Panc1 (cell line): ENCODE measurements at regions not wholly inside any gene's neighbourhood (a gene's known extent, or its start where the extent isn't known, plus 50 kb on each side); places are given as distances from the start of the nearest gene placed in this dataset.

ENCODE experiments used
- ATAC-seq: fragments of 200-7000 bp; cut with Tn5 transposase; 2 replicates; pipeline ENCODE4 v1.9.1; 2020; ENCODE audit warnings: mild to moderate bottlenecking, moderate library complexity
- BruUV-seq: library from RNA; stranded (reverse); fragments of 400-500 nt; replicated peaks from 2 replicates; lab custom pipeline; 2021; lab: Mats Ljungman, UMichigan
- CTCF ChIA-PET: fragments of 300-600 bp; sonication (Branson Sonifier 250); formaldehyde crosslinking; loops from one replicate; lab custom pipeline; 2022; ENCODE audit warnings: antibody characterized with exemption; lab: Charles Lee
- POLR2A ChIA-PET: fragments of 300-600 bp; sonication (Branson Sonifier 250); formaldehyde crosslinking; loops from one replicate; lab custom pipeline; 2022; ENCODE audit warnings: antibody characterized with exemption; lab: Charles Lee
- DNase-seq: peaks from one replicate; pipeline ENCODE4 v3.0.0-alpha.2; 2010; ENCODE audit warnings: low read depth, low spot score
- H3K27ac ChIP-seq: 2 replicates; pipeline ENCODE4 v1.5.1; 2011; ENCODE audit warnings: mild to moderate bottlenecking, low read length, inconsistent platforms
- H3K27me3 ChIP-seq: fragments of 200-500 bp; sonication (Bioruptor generic); 2 replicates; pipeline ENCODE4 v1.6.0; 2014; ENCODE audit warnings: low read length, inconsistent platforms; ENCODE audit not compliant: control insufficient read depth, insufficient read depth
- H3K36me3 ChIP-seq: fragments of 200-500 bp; sonication (Bioruptor generic); 2 replicates; pipeline ENCODE4 v1.5.1; 2014; ENCODE audit warnings: inconsistent platforms, mild to moderate bottlenecking, low read length, moderate library complexity; ENCODE audit not compliant: control insufficient read depth, insufficient read depth
- H3K4me1 ChIP-seq: 2 replicates; pipeline ENCODE4 v1.5.1; 2011; ENCODE audit warnings: inconsistent platforms, mild to moderate bottlenecking, low read length, moderate library complexity; ENCODE audit not compliant: control insufficient read depth, insufficient read depth
- H3K4me3 ChIP-seq, 2 experiments: 2 replicates each; pipeline ENCODE4 v1.5.1; 2011 to 2012; ENCODE audit warnings: low read depth in 2 of 2, low read length in 2 of 2, mild to moderate bottlenecking in 2 of 2, inconsistent platforms in 1 of 2, moderate library complexity in 1 of 2
- H3K9me3 ChIP-seq: fragments of 200-500 bp; sonication (Bioruptor generic); 2 replicates; pipeline ENCODE4 v1.5.1; 2014; ENCODE audit warnings: low read depth, mild to moderate bottlenecking, inconsistent platforms, low read length, moderate library complexity; ENCODE audit not compliant: control insufficient read depth, insufficient read depth
- POLR2AphosphoS5 ChIP-seq: IDR thresholded peaks from 2 replicates; pipeline ENCODE4 v1.6.1; 2012; ENCODE audit warnings: mild to moderate bottlenecking, low read depth, low read length, moderate library complexity
- SIN3A ChIP-seq: IDR thresholded peaks from 2 replicates; pipeline ENCODE4 v1.6.1; 2012; ENCODE audit warnings: low read depth, mild to moderate bottlenecking, low read length, moderate library complexity, borderline replicate concordance; ENCODE audit not compliant: insufficient read depth
- TCF7L2 ChIP-seq: IDR thresholded peaks from 2 replicates; pipeline ENCODE4 v1.6.1; 2011; ENCODE audit warnings: mild to moderate bottlenecking, low read depth, low read length, inconsistent platforms
- in situ Hi-C: cut with HindIII; loops from 2 replicates; pipeline ENCODE4 v1.10.0; 2016; ENCODE audit warnings: low sequenced_read_pairs, low pct_unique_long_range_greater_than_20kb
- intact Hi-C: fragments of 100-400 bp; cut with micrococcal nuclease; formaldehyde crosslinking; loops from one replicate; pipeline ENCODE4 v1.10.0; 2022; ENCODE audit not compliant: unreplicated experiment
- TF ChIP-seq, protein P1 (sequence below): fragments of 450-650 bp; IDR thresholded peaks from 2 replicates; pipeline ENCODE4 v1.5.1; 2017; ENCODE audit warnings: mild to moderate bottlenecking
- TF ChIP-seq, protein P2 (sequence below), 2 experiments: IDR thresholded peaks; 2 replicates each; pipeline ENCODE4 v1.6.1; 2011 to 2012; ENCODE audit warnings: low read depth in 2 of 2, control low read depth in 1 of 2, low read length in 1 of 2, mild to moderate bottlenecking in 1 of 2, moderate library complexity in 1 of 2; ENCODE audit not compliant: insufficient read depth in 1 of 2

DNA sequence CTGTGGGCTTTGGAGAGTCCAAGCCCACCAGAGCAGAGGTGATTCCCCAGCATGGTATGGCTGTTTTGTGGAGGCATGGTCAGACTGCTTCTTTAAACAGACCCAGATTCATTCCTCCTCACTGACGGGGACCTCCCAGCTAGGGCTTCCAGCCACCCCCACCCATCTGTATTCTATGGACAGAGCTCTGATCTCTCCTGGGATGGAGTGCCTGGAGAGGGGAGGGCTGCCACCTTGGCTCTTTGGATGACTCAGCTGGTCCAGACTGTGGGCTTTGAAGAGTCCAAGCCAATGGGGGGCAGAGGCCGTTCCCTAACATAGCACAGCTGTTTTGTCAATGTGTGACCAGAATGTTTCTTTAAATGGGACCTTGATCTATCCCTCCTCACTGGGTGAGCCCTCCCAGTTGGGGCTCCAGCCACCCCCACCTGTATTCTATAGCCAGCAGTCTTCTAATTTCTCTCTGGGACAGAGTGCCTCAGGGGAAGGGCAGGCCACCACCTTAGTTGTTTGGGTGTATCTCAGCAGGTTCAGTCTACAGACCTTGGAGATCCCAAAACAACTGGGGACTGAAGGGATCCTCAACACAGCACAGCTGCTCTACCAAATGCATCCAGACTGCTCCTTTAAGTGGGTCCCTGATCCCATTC lies 122.0 kb upstream of the OSTN start:
- intact Hi-C loops: no loop called here
- CTCF ChIA-PET: no interaction called here
- in situ Hi-C loops: no loop called here
- H3K4me1 ChIP-seq: no peaks in the 10 kb centered on the region
- H3K36me3 ChIP-seq: no peaks in the 10 kb centered on the region
- no peaks in the 10 kb centered on the region; the same call in 1 of the 2 replicates for H3K9me3 ChIP-seq
- POLR2A ChIA-PET: no interaction called here
- H3K27ac ChIP-seq: no peak overlapping the region
- ATAC-seq (no peak), DNase-seq (no peak)
- no peak overlapping the region for H3K4me3 ChIP-seq
- H3K27me3 ChIP-seq: no peaks in the 10 kb centered on the region
- BruUV-seq: no TSS peak
- no peak for TF ChIP-seq TCF7L2
- TF ChIP-seq POLR2AphosphoS5: no peak
- no peak for TF ChIP-seq SIN3A
- TF ChIP-seq, protein P1, sequence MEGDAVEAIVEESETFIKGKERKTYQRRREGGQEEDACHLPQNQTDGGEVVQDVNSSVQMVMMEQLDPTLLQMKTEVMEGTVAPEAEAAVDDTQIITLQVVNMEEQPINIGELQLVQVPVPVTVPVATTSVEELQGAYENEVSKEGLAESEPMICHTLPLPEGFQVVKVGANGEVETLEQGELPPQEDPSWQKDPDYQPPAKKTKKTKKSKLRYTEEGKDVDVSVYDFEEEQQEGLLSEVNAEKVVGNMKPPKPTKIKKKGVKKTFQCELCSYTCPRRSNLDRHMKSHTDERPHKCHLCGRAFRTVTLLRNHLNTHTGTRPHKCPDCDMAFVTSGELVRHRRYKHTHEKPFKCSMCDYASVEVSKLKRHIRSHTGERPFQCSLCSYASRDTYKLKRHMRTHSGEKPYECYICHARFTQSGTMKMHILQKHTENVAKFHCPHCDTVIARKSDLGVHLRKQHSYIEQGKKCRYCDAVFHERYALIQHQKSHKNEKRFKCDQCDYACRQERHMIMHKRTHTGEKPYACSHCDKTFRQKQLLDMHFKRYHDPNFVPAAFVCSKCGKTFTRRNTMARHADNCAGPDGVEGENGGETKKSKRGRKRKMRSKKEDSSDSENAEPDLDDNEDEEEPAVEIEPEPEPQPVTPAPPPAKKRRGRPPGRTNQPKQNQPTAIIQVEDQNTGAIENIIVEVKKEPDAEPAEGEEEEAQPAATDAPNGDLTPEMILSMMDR: no peak
- TF ChIP-seq, protein P2, sequence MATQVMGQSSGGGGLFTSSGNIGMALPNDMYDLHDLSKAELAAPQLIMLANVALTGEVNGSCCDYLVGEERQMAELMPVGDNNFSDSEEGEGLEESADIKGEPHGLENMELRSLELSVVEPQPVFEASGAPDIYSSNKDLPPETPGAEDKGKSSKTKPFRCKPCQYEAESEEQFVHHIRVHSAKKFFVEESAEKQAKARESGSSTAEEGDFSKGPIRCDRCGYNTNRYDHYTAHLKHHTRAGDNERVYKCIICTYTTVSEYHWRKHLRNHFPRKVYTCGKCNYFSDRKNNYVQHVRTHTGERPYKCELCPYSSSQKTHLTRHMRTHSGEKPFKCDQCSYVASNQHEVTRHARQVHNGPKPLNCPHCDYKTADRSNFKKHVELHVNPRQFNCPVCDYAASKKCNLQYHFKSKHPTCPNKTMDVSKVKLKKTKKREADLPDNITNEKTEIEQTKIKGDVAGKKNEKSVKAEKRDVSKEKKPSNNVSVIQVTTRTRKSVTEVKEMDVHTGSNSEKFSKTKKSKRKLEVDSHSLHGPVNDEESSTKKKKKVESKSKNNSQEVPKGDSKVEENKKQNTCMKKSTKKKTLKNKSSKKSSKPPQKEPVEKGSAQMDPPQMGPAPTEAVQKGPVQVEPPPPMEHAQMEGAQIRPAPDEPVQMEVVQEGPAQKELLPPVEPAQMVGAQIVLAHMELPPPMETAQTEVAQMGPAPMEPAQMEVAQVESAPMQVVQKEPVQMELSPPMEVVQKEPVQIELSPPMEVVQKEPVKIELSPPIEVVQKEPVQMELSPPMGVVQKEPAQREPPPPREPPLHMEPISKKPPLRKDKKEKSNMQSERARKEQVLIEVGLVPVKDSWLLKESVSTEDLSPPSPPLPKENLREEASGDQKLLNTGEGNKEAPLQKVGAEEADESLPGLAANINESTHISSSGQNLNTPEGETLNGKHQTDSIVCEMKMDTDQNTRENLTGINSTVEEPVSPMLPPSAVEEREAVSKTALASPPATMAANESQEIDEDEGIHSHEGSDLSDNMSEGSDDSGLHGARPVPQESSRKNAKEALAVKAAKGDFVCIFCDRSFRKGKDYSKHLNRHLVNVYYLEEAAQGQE (IDR thresholded peaks at IDR 0.05; ENCODE audit: insufficient read depth in 1 of 2, low read depth in 2 of 2, low read length in 1 of 2): no peak

DNA sequence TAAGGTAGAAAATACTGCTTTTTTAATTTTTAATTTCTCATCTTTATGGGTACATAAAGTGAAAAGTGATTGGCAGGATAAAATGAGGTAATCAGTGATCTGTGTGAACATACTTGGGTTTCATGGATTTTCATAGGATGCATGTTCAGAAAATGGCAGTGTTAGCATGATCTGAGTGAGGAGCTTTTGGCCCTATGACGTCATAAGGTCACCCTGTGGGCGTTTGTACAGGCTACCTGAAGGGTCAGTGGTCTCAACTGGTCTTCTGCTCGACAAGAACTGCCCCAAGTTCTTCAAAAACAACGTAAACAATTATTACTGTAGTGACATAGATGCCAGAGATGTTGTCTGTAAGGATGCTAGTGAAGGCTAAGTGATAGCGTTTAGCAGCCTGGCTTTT lies 124.5 kb upstream of the OSTN start:
- no peaks in the 10 kb centered on the region for H3K27me3 ChIP-seq
- H3K27ac ChIP-seq: no peak overlapping the region
- ATAC-seq (no peak), DNase-seq (no peak)
- ChIA-PET POLR2A (no interaction called here), CTCF (no interaction called here)
- no peaks in the 10 kb centered on the region for H3K4me1 ChIP-seq
- no peak overlapping the region for H3K4me3 ChIP-seq
- intact Hi-C loops: no loop called here
- no peaks in the 10 kb centered on the region for H3K36me3 ChIP-seq
- BruUV-seq: no TSS peak
- in situ Hi-C loops: no loop called here
- TF ChIP-seq, protein P1: no peak
- TF ChIP-seq TCF7L2: no peak
- no peak for TF ChIP-seq SIN3A
- no peaks in the 10 kb centered on the region; the same call in 1 of the 2 replicates for H3K9me3 ChIP-seq
